ENCODE measurements at regions not wholly inside any gene's neighbourhood (a gene's known extent, or its start where the extent isn't known, plus 50 kb on each side); places are given as distances from the start of the nearest gene placed in this dataset.

GRCh38 chr22:45092644-45093043 is 71.1 kb upstream of the NUP50 start:
- Histone ChIP-seq H3K27ac (no peak overlapping the region), H3K4me3 (no peak overlapping the region), H3K36me3 (replicated peaks in 1 of 2) (no peaks in the 10 kb centered on the region), H3K9me3 (replicated peaks in 1 of 3) (no peaks in the 10 kb centered on the region), H3K4me1 (replicated peaks in 1 of 2) (no peaks in the 10 kb centered on the region), H3K27me3 (no peaks in the 10 kb centered on the region)
- 89 to 91% (median 90%) methylated on average over 3 to 4 of the region's 4 CpGs for WGBS, 4 donors
- intact Hi-C loops (cut with DNase I), result loop anchor here in 1 of 2 donors (10.0 kb wide), 2 partner anchors 118 to 268 kb away; no protein-coding TSS in a partner anchor
- no peak for DNase-seq
- TF ChIP-seq POLR2A (IDR thresholded peaks at IDR 0.05) (no peak), CTCF (IDR thresholded peaks at IDR 0.05) (no peak)

DNA sequence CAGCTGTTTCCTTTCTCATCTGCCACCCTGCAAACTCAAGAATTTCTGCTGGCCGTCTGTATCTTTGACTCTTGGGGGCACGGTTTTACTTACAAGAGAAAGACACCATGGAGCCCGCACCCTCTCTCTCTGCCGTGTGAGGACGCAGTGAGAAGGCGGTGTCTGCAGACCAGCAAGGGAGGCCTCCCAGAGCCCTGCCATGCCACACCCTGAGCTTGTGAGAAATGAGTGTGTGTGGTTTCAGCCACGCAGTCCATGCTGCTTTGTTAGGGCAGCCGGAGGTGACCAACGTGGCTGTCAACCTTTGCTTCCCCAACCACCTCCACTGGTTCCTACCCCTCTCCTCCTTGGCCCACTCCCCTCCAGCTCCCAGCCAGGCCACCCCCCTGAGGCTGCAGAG is 70.1 kb upstream of the NUP50 start:
- intact Hi-C loops (cut with DNase I), result loop anchor here in 1 of 2 donors (10.0 kb wide), 2 partner anchors 119 to 269 kb away; no protein-coding TSS in a partner anchor
- Histone ChIP-seq H3K27ac (no peak overlapping the region), H3K9me3 (replicated peaks in 1 of 3) (no peaks in the 10 kb centered on the region), H3K4me1 (replicated peaks in 1 of 2) (no peaks in the 10 kb centered on the region), H3K4me3 (no peak overlapping the region), H3K27me3 (no peaks in the 10 kb centered on the region), H3K36me3 (replicated peaks in 1 of 2) (no peaks in the 10 kb centered on the region)
- TF ChIP-seq CTCF (IDR thresholded peaks at IDR 0.05) (no peak), POLR2A (IDR thresholded peaks at IDR 0.05) (no peak)
- no peak for DNase-seq
- WGBS, 4 donors, result 62 to 73% (median 68%) methylated on average over 9 of the region's 9 CpGs

GRCh38 chr22:45094081-45094720 is 69.5 kb upstream of the NUP50 start:
- Histone ChIP-seq H3K4me3 (no peak overlapping the region), H3K27ac (no peak overlapping the region), H3K9me3 (replicated peaks in 1 of 3) (no peaks in the 10 kb centered on the region), H3K4me1 (replicated peaks in 1 of 2) (no peaks in the 10 kb centered on the region), H3K36me3 (replicated peaks in 1 of 2) (no peaks in the 10 kb centered on the region), H3K27me3 (no peaks in the 10 kb centered on the region)
- no peak for TF ChIP-seq CTCF (IDR thresholded peaks at IDR 0.05)
- no peak for TF ChIP-seq POLR2A (IDR thresholded peaks at IDR 0.05)
- intact Hi-C loops (cut with DNase I), result loop anchor here in 1 of 2 donors (10.0 kb wide), 2 partner anchors 119 to 269 kb away; no protein-coding TSS in a partner anchor
- DNase-seq, result no peak
- WGBS, 4 donors, result 59 to 68% (median 65%) methylated on average over 18 of the region's 18 CpGs

DNA sequence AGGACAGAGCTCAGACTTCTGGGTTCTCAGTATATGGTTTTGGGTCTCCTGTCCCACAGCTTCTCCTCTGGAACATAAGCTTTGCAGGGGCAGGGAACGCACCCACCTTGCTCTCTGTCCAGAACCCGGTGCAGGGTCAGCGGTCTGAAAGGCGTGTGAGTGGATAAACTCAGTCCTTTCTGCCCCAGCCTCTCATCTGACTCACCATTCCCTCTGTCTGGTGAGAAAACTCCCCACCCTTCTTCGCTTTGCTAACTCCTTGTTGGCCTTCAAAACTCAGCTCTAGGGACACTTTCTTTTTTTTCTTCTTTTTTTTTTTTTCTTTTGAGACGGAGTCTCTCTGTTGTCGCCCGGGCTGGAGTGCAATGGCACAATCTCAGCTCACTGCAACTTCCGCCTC is 68.9 kb upstream of the NUP50 start:
- Histone ChIP-seq H3K9me3 (replicated peaks in 1 of 3) (no peaks in the 10 kb centered on the region), H3K27me3 (no peaks in the 10 kb centered on the region), H3K4me3 (no peak overlapping the region), H3K36me3 (replicated peaks in 1 of 2) (no peaks in the 10 kb centered on the region), H3K4me1 (replicated peaks in 1 of 2) (no peaks in the 10 kb centered on the region), H3K27ac (no peak overlapping the region)
- no peak for TF ChIP-seq CTCF (IDR thresholded peaks at IDR 0.05)
- TF ChIP-seq POLR2A (IDR thresholded peaks at IDR 0.05), result no peak
- no peak for DNase-seq
- 72 to 77% (median 75%) methylated on average over 9 of the region's 9 CpGs for WGBS, 4 donors
- intact Hi-C loops (cut with DNase I), result loop anchor here (5.0 to 10.0 kb wide), 4 partner anchors 118 to 273 kb away; no protein-coding TSS in a partner anchor
